SK-N-SH (cell line): ENCODE measurements at regions not wholly inside any gene's neighbourhood (a gene's known extent, or its start where the extent isn't known, plus 50 kb on each side); places are given as distances from the start of the nearest gene placed in this dataset.

Experiments
- CTCF ChIA-PET: fragments of 300-600, 350-600 bp; formaldehyde crosslinking; extraction: SDS; loops from one replicate; lab custom pipeline; 2021; lab: Yijun Ruan, JAX
- POLR2A ChIA-PET: fragments of 350-600 bp; sonication (Branson Sonifier 250); formaldehyde crosslinking; extraction: SDS; loops from one replicate; lab custom pipeline; 2020; ENCODE audit warnings: antibody characterized with exemption, inconsistent platforms; lab: Yijun Ruan, JAX
- DNase-seq: peaks from one replicate; pipeline ENCODE4 v3.0.0; 2012
- H2AFZ ChIP-seq: fragments of 200-600 bp; sonication (generic); 2 replicates; pipeline ENCODE4 v1.8.1; 2016; ENCODE audit warnings: antibody characterized with exemption, mild to moderate bottlenecking, low read depth
- H3F3A ChIP-seq: fragments of 200-600 bp; sonication (generic); replicated peaks from 2 replicates; pipeline ENCODE3; 2016; ENCODE audit warnings: antibody characterized with exemption, mild to moderate bottlenecking; ENCODE audit not compliant: insufficient read depth
- H3K27ac ChIP-seq, 2 experiments: fragments of 200-500 bp in 1 of 2; fragments of 200-600 bp in 1 of 2; sonication (Bioruptor generic) in 1 of 2; sonication (generic), shearing (Covaris generic) in 1 of 2; 2 replicates each; pipeline versions ENCODE4 v1.5.1 to v1.6.1; 2014 to 2016; ENCODE audit warnings: low read depth in 2 of 2, inconsistent platforms in 1 of 2, low read length in 1 of 2, mild to moderate bottlenecking in 1 of 2, mixed read lengths in 1 of 2
- H3K27me3 ChIP-seq: fragments of 200-600 bp; sonication (generic), shearing (Covaris generic); 2 replicates; pipeline ENCODE4 v1.6.1; 2016; ENCODE audit warnings: mixed run types; ENCODE audit not compliant: insufficient read depth
- H3K36me3 ChIP-seq, 2 experiments: fragments of 200-500 bp in 1 of 2; fragments of 200-600 bp in 1 of 2; sonication (Bioruptor generic) in 1 of 2; sonication (generic) in 1 of 2; replicated peaks in 1 of 2; 2 replicates each; pipeline versions ENCODE3 to v1.5.1; 2014 to 2016; ENCODE audit warnings: low read length in 1 of 2, mild to moderate bottlenecking in 1 of 2; ENCODE audit not compliant: insufficient read depth in 2 of 2, control insufficient read depth in 1 of 2
- H3K4me1 ChIP-seq, 2 experiments: fragments of 200-500 bp in 1 of 2; fragments of 200-600 bp in 1 of 2; sonication (Bioruptor generic) in 1 of 2; sonication (generic), shearing (Covaris generic) in 1 of 2; 2 replicates each; pipeline versions ENCODE4 v1.5.1 to v1.6.1; 2014 to 2016; ENCODE audit warnings: low read depth in 1 of 2, low read length in 1 of 2, mixed run types in 1 of 2; ENCODE audit not compliant: insufficient read depth in 2 of 2, control insufficient read depth in 1 of 2
- H3K4me2 ChIP-seq: fragments of 200-600 bp; sonication (generic), shearing (Covaris generic); 2 replicates; pipeline ENCODE4 v1.6.1; 2017; ENCODE audit warnings: mixed run types
- H3K4me3 ChIP-seq, 2 experiments: fragments of 200-500 bp in 1 of 2; fragments of 200-600 bp in 1 of 2; sonication (Bioruptor generic) in 1 of 2; sonication (generic), shearing (Covaris generic) in 1 of 2; 2 replicates each; pipeline versions ENCODE4 v1.5.1 to v1.8.1; 2014 to 2016; ENCODE audit warnings: low read depth in 2 of 2, inconsistent platforms in 1 of 2, low read length in 1 of 2, mild to moderate bottlenecking in 1 of 2, mixed read lengths in 1 of 2, moderate library complexity in 1 of 2
- H3K79me2 ChIP-seq: fragments of 200-600 bp; sonication (generic); 2 replicates; pipeline ENCODE4 v1.8.1; 2017; ENCODE audit warnings: mild to moderate bottlenecking; ENCODE audit not compliant: insufficient read depth
- H3K9ac ChIP-seq: fragments of 200-600 bp; sonication (generic); 2 replicates; pipeline ENCODE4 v1.6.1; 2017; ENCODE audit warnings: mixed run types
- H3K9me2 ChIP-seq: fragments of 200-600 bp; sonication (generic); 2 replicates; pipeline ENCODE4 v1.6.1; 2017; ENCODE audit warnings: mixed run types
- H3K9me3 ChIP-seq: fragments of 200-600 bp; sonication (generic); 2 replicates; pipeline ENCODE4 v1.6.1; 2017; ENCODE audit warnings: mixed run types, mild to moderate bottlenecking, moderate library complexity
- H4K20me1 ChIP-seq: fragments of 200-600 bp; sonication (generic); 2 replicates; pipeline ENCODE4 v1.6.1; 2017; ENCODE audit warnings: mild to moderate bottlenecking, mixed run types; ENCODE audit not compliant: insufficient read depth
- CHD2 ChIP-seq: fragments of 150-350 bp; IDR thresholded peaks from 2 replicates; pipeline ENCODE4 v1.6.1; 2018; ENCODE audit warnings: low read length; ENCODE audit not compliant: partially characterized antibody
- FOXJ3 ChIP-seq: sonication (generic); formaldehyde crosslinking; IDR thresholded peaks from 2 replicates; pipeline ENCODE4 v1.5.1; 2020; ENCODE audit warnings: mild to moderate bottlenecking, missing genetic modification reagents
- FOXM1 ChIP-seq: IDR thresholded peaks from 2 replicates; pipeline ENCODE4 v1.4.0; 2012; ENCODE audit warnings: low read depth, mild to moderate bottlenecking
- JUND ChIP-seq: IDR thresholded peaks from 2 replicates; pipeline ENCODE4 v1.4.0; 2012
- MAX ChIP-seq: IDR thresholded peaks from 2 replicates; pipeline ENCODE4 v1.4.0; 2012; ENCODE audit warnings: low read depth
- NFIC ChIP-seq: IDR thresholded peaks from 2 replicates; pipeline ENCODE4 v1.4.0; 2012; ENCODE audit warnings: borderline replicate concordance
- NRF1 ChIP-seq: IDR thresholded peaks from 2 replicates; pipeline ENCODE4 v1.6.1; 2012; ENCODE audit warnings: low read depth, mild to moderate bottlenecking, low read length
- RFX5 ChIP-seq: IDR thresholded peaks from 2 replicates; pipeline ENCODE4 v1.6.1; 2012; ENCODE audit warnings: mild to moderate bottlenecking, improper control_type of control experiment, low read length
- TAF1 ChIP-seq: IDR thresholded peaks from 2 replicates; pipeline ENCODE4 v1.6.1; 2012; ENCODE audit warnings: low read depth, mild to moderate bottlenecking, low read length, moderate library complexity, borderline replicate concordance
- TEAD4 ChIP-seq: IDR thresholded peaks from 2 replicates; pipeline ENCODE4 v1.4.0; 2012; ENCODE audit warnings: mild to moderate bottlenecking, borderline replicate concordance; ENCODE audit not compliant: insufficient read depth
- YY1 ChIP-seq: IDR thresholded peaks from 2 replicates; pipeline ENCODE4 v1.4.0; 2012; ENCODE audit warnings: low read depth, mild to moderate bottlenecking
- WGBS: methylation state at CpG from one replicate; pipeline ENCODE4 v1.1.6; 2017; ENCODE audit warnings: low lambda C conversion rate; 5-methylcytosine and 5-hydroxymethylcytosine counted together
- TF ChIP-seq, protein P1 (sequence below): IDR thresholded peaks from 2 replicates; pipeline ENCODE4 v1.6.1; 2012; ENCODE audit warnings: mild to moderate bottlenecking, low read depth, low read length, moderate library complexity
- TF ChIP-seq, protein P2 (sequence below): fragments of 200-600 bp; sonication (generic); IDR thresholded peaks from 2 replicates; pipeline ENCODE4 v1.6.1; 2017; ENCODE audit warnings: antibody characterized with exemption, mild to moderate bottlenecking, moderate library complexity
- TF ChIP-seq, protein P3 (sequence below): fragments of 150-350 bp; IDR thresholded peaks from 2 replicates; pipeline ENCODE4 v1.6.1; 2016; ENCODE audit warnings: mild to moderate bottlenecking, low read depth, low read length

DNA sequence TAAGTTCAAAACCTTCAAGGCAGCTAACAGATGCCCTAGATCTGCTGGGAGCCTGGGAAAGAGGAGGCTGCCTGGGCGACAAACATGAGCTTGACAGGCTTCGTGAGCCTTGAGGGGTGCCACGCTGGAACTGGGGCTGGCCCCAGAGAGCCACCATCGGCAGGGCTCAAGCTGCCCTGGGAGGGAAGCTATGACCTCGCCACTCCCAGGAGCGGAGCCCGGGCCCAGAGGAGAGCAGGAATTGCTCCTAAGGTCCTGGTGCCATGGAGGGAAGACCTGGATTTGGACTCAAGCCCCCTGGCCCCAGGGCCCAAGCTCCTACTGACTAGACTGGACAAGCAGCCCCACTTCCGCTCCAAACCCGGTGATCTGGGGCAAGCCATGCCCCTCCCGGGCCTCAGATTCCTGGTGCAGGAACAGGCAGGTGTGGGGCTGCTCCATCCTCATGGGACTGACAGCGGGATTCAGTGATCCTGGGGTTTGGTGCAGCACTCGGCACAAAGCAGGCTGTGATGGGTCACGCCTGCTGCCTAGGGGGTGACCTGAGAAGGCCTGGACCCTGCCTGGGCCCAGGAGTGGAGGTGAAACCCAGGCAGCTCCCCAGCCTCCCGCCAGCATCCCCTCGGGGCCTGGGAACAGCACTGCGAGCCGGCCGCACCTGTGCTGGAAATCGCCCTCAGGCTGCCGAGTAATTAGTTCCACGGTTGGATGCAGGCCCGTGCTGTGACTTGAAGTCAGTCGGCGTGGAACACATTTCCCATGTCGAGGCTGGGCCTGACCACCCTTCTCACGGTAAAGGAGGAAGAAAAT, 246.9 kb downstream of the NDUFA10 start:
- Histone ChIP-seq H3K9me3 (no peaks in the 10 kb centered on the region), H3K4me2 (no peak overlapping the region), H3K36me3 (no peaks in the 10 kb centered on the region)
- POLR2A ChIA-PET, result no interaction called here
- TF ChIP-seq, protein P1, sequence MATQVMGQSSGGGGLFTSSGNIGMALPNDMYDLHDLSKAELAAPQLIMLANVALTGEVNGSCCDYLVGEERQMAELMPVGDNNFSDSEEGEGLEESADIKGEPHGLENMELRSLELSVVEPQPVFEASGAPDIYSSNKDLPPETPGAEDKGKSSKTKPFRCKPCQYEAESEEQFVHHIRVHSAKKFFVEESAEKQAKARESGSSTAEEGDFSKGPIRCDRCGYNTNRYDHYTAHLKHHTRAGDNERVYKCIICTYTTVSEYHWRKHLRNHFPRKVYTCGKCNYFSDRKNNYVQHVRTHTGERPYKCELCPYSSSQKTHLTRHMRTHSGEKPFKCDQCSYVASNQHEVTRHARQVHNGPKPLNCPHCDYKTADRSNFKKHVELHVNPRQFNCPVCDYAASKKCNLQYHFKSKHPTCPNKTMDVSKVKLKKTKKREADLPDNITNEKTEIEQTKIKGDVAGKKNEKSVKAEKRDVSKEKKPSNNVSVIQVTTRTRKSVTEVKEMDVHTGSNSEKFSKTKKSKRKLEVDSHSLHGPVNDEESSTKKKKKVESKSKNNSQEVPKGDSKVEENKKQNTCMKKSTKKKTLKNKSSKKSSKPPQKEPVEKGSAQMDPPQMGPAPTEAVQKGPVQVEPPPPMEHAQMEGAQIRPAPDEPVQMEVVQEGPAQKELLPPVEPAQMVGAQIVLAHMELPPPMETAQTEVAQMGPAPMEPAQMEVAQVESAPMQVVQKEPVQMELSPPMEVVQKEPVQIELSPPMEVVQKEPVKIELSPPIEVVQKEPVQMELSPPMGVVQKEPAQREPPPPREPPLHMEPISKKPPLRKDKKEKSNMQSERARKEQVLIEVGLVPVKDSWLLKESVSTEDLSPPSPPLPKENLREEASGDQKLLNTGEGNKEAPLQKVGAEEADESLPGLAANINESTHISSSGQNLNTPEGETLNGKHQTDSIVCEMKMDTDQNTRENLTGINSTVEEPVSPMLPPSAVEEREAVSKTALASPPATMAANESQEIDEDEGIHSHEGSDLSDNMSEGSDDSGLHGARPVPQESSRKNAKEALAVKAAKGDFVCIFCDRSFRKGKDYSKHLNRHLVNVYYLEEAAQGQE, result no peak
- no peak for TF ChIP-seq MAX
- no peak for TF ChIP-seq FOXM1
- TF ChIP-seq, protein P2, sequence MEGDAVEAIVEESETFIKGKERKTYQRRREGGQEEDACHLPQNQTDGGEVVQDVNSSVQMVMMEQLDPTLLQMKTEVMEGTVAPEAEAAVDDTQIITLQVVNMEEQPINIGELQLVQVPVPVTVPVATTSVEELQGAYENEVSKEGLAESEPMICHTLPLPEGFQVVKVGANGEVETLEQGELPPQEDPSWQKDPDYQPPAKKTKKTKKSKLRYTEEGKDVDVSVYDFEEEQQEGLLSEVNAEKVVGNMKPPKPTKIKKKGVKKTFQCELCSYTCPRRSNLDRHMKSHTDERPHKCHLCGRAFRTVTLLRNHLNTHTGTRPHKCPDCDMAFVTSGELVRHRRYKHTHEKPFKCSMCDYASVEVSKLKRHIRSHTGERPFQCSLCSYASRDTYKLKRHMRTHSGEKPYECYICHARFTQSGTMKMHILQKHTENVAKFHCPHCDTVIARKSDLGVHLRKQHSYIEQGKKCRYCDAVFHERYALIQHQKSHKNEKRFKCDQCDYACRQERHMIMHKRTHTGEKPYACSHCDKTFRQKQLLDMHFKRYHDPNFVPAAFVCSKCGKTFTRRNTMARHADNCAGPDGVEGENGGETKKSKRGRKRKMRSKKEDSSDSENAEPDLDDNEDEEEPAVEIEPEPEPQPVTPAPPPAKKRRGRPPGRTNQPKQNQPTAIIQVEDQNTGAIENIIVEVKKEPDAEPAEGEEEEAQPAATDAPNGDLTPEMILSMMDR, result no peak
- no peak for TF ChIP-seq JUND
- TF ChIP-seq CHD2, result no peak
- no peak for TF ChIP-seq TEAD4
- no peak for TF ChIP-seq YY1
- no peak for TF ChIP-seq FOXJ3 (CRISPR knock-in tag)
- TF ChIP-seq, protein P3, sequence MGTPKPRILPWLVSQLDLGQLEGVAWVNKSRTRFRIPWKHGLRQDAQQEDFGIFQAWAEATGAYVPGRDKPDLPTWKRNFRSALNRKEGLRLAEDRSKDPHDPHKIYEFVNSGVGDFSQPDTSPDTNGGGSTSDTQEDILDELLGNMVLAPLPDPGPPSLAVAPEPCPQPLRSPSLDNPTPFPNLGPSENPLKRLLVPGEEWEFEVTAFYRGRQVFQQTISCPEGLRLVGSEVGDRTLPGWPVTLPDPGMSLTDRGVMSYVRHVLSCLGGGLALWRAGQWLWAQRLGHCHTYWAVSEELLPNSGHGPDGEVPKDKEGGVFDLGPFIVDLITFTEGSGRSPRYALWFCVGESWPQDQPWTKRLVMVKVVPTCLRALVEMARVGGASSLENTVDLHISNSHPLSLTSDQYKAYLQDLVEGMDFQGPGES, result no peak
- TF ChIP-seq NFIC, result no peak
- TF ChIP-seq RFX5, result no peak
- no peak for TF ChIP-seq TAF1
- TF ChIP-seq NRF1, result no peak
- TF ChIP-seq, all 33 proteins: peak for 0
- H3K27ac ChIP-seq, result no peak overlapping the region
- H4K20me1 ChIP-seq, result no peaks in the 10 kb centered on the region
- H3K27me3 ChIP-seq, result no peaks in the 10 kb centered on the region
- CTCF ChIA-PET, result no interaction called here
- WGBS, result 55% methylated on average over 9 of the region's 26 CpGs
- H3K79me2 ChIP-seq, result no peaks in the 10 kb centered on the region
- no peak for DNase-seq
- H3K4me3 ChIP-seq, result no peak overlapping the region
- H3K9ac ChIP-seq, result no peak overlapping the region
- H3F3A ChIP-seq, result no peaks in the 10 kb centered on the region
- H3K9me2 ChIP-seq, result no peaks in the 10 kb centered on the region
- H2AFZ ChIP-seq, result no peak overlapping the region
- no peaks in the 10 kb centered on the region; a peak in 1 of 4 replicates for H3K4me1 ChIP-seq
